ENCODE measurements at regions not wholly inside any gene's neighbourhood (a gene's known extent, or its start where the extent isn't known, plus 50 kb on each side); places are given as distances from the start of the nearest gene placed in this dataset.

GRCh38 chr4:154936873-154937272 is 155.8 kb downstream of the RBM46 start:
- Histone ChIP-seq H3K36me3 (ENCODE audit: insufficient read depth, low read length) (no peaks in the 10 kb centered on the region), H4K20me1 (ENCODE audit: insufficient read depth, low read length, poor library complexity, severe bottlenecking) (no peaks in the 10 kb centered on the region), H3K79me2 (ENCODE audit: insufficient read depth, low read length) (no peaks in the 10 kb centered on the region), H3F3A (ENCODE audit: low read depth) (no peaks in the 10 kb centered on the region), H3K9me2 (replicated peaks; ENCODE audit: low read depth, low read length) (no peaks in the 10 kb centered on the region), H3K4me3 (ENCODE audit: low read length, poor library complexity, severe bottlenecking) (no peak overlapping the region), H3K9me3 (ENCODE audit: insufficient read depth, low read depth, low read length) (no peaks in the 10 kb centered on the region), H3K9ac (ENCODE audit: low read depth, low read length, poor library complexity, severe bottlenecking) (no peak overlapping the region), H3K27me3 (ENCODE audit: insufficient read depth, low read length, poor library complexity, severe bottlenecking) (no peaks in the 10 kb centered on the region), H2AFZ (ENCODE audit: low read length) (no peak overlapping the region), H3K4me2 (ENCODE audit: low read depth, low read length, poor library complexity, severe bottlenecking) (no peak overlapping the region), H3K4me1 (ENCODE audit: insufficient read depth, low read length, poor library complexity, severe bottlenecking) (no peaks in the 10 kb centered on the region)
- no peak for TF ChIP-seq CTCF (conservative IDR thresholded peaks at IDR 0.05; ENCODE audit: low read length)
- TF ChIP-seq EZH2phosphoT487 (IDR thresholded peaks at IDR 0.05; ENCODE audit: borderline replicate concordance), result no peak

- Histone ChIP-seq H3K9ac (ENCODE audit: low read depth, low read length, poor library complexity, severe bottlenecking) (no peak overlapping the region), H3K36me3 (ENCODE audit: insufficient read depth, low read length) (no peaks in the 10 kb centered on the region), H3K9me3 (ENCODE audit: insufficient read depth, low read depth, low read length) (no peaks in the 10 kb centered on the region), H3K79me2 (ENCODE audit: insufficient read depth, low read length) (no peaks in the 10 kb centered on the region), H2AFZ (ENCODE audit: low read length) (no peak overlapping the region), H3K4me2 (ENCODE audit: low read depth, low read length, poor library complexity, severe bottlenecking) (no peak overlapping the region), H3K27me3 (ENCODE audit: insufficient read depth, low read length, poor library complexity, severe bottlenecking) (no peaks in the 10 kb centered on the region), H3F3A (ENCODE audit: low read depth) (no peaks in the 10 kb centered on the region), H3K4me3 (ENCODE audit: low read length, poor library complexity, severe bottlenecking) (no peak overlapping the region), H3K4me1 (ENCODE audit: insufficient read depth, low read length, poor library complexity, severe bottlenecking) (no peaks in the 10 kb centered on the region), H4K20me1 (ENCODE audit: insufficient read depth, low read length, poor library complexity, severe bottlenecking) (no peaks in the 10 kb centered on the region), H3K9me2 (replicated peaks; ENCODE audit: low read depth, low read length) (no peaks in the 10 kb centered on the region)
- TF ChIP-seq CTCF (conservative IDR thresholded peaks at IDR 0.05; ENCODE audit: low read length), result no peak
- no peak for TF ChIP-seq EZH2phosphoT487 (IDR thresholded peaks at IDR 0.05; ENCODE audit: borderline replicate concordance)
Observed at GRCh38 chr4:154939851-154940250, 158.8 kb downstream of the RBM46 start.

- no peak overlapping the region for H3K4me2 ChIP-seq (ENCODE audit: low read depth, low read length, poor library complexity, severe bottlenecking)
- H3K4me3 ChIP-seq (ENCODE audit: low read length, poor library complexity, severe bottlenecking), result no peak overlapping the region
- no peaks in the 10 kb centered on the region for H3K79me2 ChIP-seq (ENCODE audit: insufficient read depth, low read length)
- H3K36me3 ChIP-seq (ENCODE audit: insufficient read depth, low read length), result no peaks in the 10 kb centered on the region
- no peaks in the 10 kb centered on the region for H4K20me1 ChIP-seq (ENCODE audit: insufficient read depth, low read length, poor library complexity, severe bottlenecking)
- H3K9me3 ChIP-seq (ENCODE audit: insufficient read depth, low read depth, low read length), result no peaks in the 10 kb centered on the region
- TF ChIP-seq EZH2phosphoT487 (IDR thresholded peaks at IDR 0.05; ENCODE audit: borderline replicate concordance) (no peak), CTCF (conservative IDR thresholded peaks at IDR 0.05; ENCODE audit: low read length) (no peak)
- H3K27me3 ChIP-seq (ENCODE audit: insufficient read depth, low read length, poor library complexity, severe bottlenecking), result no peaks in the 10 kb centered on the region
- no peaks in the 10 kb centered on the region for H3K4me1 ChIP-seq (ENCODE audit: insufficient read depth, low read length, poor library complexity, severe bottlenecking)
- H3F3A ChIP-seq (ENCODE audit: low read depth), result no peaks in the 10 kb centered on the region
- no peak overlapping the region for H2AFZ ChIP-seq (ENCODE audit: low read length)
- H3K9me2 ChIP-seq (replicated peaks; ENCODE audit: low read depth, low read length), result no peaks in the 10 kb centered on the region
- H3K9ac ChIP-seq (ENCODE audit: low read depth, low read length, poor library complexity, severe bottlenecking), result no peak overlapping the region
Observed at GRCh38 chr4:154942176-154942575, 161.1 kb downstream of the RBM46 start.

Measured in Loucy (cell line).